Caco-2 (cell line): ENCODE measurements at regions not wholly inside any gene's neighbourhood (a gene's known extent, or its start where the extent isn't known, plus 50 kb on each side); places are given as distances from the start of the nearest gene placed in this dataset.
"Not testable (repeated sequence)": the region's sequence is repeated elsewhere in the genome, so short reads cannot be mapped to it uniquely, and the experiment has no call there.

Experiments used
- BruUV-seq: library from RNA; stranded (reverse); fragments of 400-500 nt; replicated peaks from 2 replicates; lab custom pipeline; 2021; lab: Mats Ljungman, UMichigan
- CTCF ChIA-PET: fragments of 300-600 bp; sonication (Branson Sonifier 250); formaldehyde crosslinking; loops from one replicate; lab custom pipeline; 2022; ENCODE audit warnings: antibody characterized with exemption; lab: Charles Lee
- POLR2A ChIA-PET: fragments of 300-600 bp; sonication (Branson Sonifier 250); formaldehyde crosslinking; loops from one replicate; lab custom pipeline; 2022; ENCODE audit warnings: antibody characterized with exemption; lab: Charles Lee
- DNase-seq, 2 experiments: peaks; one replicate each; pipeline versions ENCODE4 v3.0.0 to v3.0.0-alpha.2; 2020 to 2022
- H3K27me3 ChIP-seq: replicated peaks from 2 replicates; pipeline ENCODE4 v1.6.0; 2011; ENCODE audit warnings: low read length; ENCODE audit not compliant: control insufficient read depth, insufficient read depth
- H3K36me3 ChIP-seq: 2 replicates; pipeline ENCODE4 v1.5.1; 2011; ENCODE audit warnings: low read length; ENCODE audit not compliant: control insufficient read depth, insufficient read depth
- H3K4me1 ChIP-seq: fragments of 250-450 bp; sonication (Bioruptor Pico); 2 replicates; pipeline ENCODE4 v1.5.1; 2020; ENCODE audit warnings: mild to moderate bottlenecking
- H3K4me3 ChIP-seq: 2 replicates; pipeline ENCODE4 v1.5.1; 2011; ENCODE audit warnings: low read depth, mild to moderate bottlenecking, control low read depth, low read length
- H3K9me3 ChIP-seq: fragments of 250-450 bp; sonication (Bioruptor Pico); 2 replicates; pipeline ENCODE4 v1.5.1; 2020; ENCODE audit warnings: mild to moderate bottlenecking, moderate library complexity
- H3K27ac Mint-ChIP-seq: one replicate; pipeline ENCODE4 v1.8.0; 2022; ENCODE audit warnings: mixed read lengths; ENCODE audit not compliant: unreplicated experiment
- H3K27me3 Mint-ChIP-seq: one replicate; pipeline ENCODE4 v1.8.0; 2022; ENCODE audit warnings: mixed read lengths; ENCODE audit not compliant: insufficient read depth, unreplicated experiment
- H3K36me3 Mint-ChIP-seq: one replicate; pipeline ENCODE4 v1.8.0; 2022; ENCODE audit warnings: mild to moderate bottlenecking, mixed read lengths; ENCODE audit not compliant: insufficient read depth, unreplicated experiment
- H3K4me1 Mint-ChIP-seq: one replicate; pipeline ENCODE4 v1.8.0; 2022; ENCODE audit warnings: low read depth, mixed read lengths; ENCODE audit not compliant: unreplicated experiment
- H3K4me3 Mint-ChIP-seq: one replicate; pipeline ENCODE4 v1.8.0; 2022; ENCODE audit warnings: mild to moderate bottlenecking, moderate library complexity, mixed read lengths; ENCODE audit not compliant: unreplicated experiment
- H3K9me3 Mint-ChIP-seq: one replicate; pipeline ENCODE4 v1.8.0; 2022; ENCODE audit warnings: mixed read lengths; ENCODE audit not compliant: unreplicated experiment
- intact Hi-C: fragments of 100-400 bp; cut with micrococcal nuclease; formaldehyde crosslinking; loops from one replicate; pipeline ENCODE4 v1.10.0; 2022; ENCODE audit not compliant: unreplicated experiment
- TF ChIP-seq, protein P1 (sequence below), 2 experiments: fragments of 200-600 bp in 1 of 2; IDR thresholded peaks; 1 replicate in 1 of 2; 2 replicates in 1 of 2; pipeline versions ENCODE4 v1.5.1 to v1.8.0; 2011 to 2022; ENCODE audit warnings: antibody characterized with exemption in 1 of 2, control low read depth in 1 of 2, inconsistent platforms in 1 of 2, low read depth in 1 of 2, low read length in 1 of 2, mild to moderate bottlenecking in 1 of 2, moderate library complexity in 1 of 2; ENCODE audit not compliant: insufficient read depth in 1 of 2, severe bottlenecking in 1 of 2, unreplicated experiment in 1 of 2

DNA sequence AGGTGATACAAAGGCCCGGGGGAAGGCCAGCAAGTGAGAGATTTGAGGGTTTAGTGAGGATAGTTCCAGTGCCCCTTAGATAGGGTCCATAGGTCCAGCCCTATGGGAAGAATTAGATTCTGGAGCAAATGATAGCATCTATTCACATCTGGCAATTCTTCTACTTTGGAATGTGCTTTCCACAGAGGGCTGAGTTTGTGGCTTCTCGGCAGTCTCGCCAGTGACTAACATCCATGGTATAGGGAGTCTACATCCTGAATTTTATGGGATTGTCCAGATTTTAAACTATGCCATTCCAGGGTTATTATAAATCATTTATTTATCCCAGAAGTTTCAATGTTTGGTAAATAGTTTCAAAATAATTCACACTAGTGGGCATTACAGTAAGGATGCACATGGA, 207.3 kb upstream of the ADO start:
- H3K27ac Mint-ChIP-seq, result no peak overlapping the region
- ChIA-PET CTCF (interaction anchor here (1.1 kb wide), 1 partner anchor 487 kb away, joined by 3 read pairs; no protein-coding TSS in a partner anchor), POLR2A (no interaction called here)
- Histone ChIP-seq H3K27me3 (no peaks in the 10 kb centered on the region), H3K9me3 (no peaks in the 10 kb centered on the region), H3K36me3 (no peaks in the 10 kb centered on the region), H3K4me1 (no peaks in the 10 kb centered on the region), H3K4me3 (no peak overlapping the region)
- TF ChIP-seq, protein P1, sequence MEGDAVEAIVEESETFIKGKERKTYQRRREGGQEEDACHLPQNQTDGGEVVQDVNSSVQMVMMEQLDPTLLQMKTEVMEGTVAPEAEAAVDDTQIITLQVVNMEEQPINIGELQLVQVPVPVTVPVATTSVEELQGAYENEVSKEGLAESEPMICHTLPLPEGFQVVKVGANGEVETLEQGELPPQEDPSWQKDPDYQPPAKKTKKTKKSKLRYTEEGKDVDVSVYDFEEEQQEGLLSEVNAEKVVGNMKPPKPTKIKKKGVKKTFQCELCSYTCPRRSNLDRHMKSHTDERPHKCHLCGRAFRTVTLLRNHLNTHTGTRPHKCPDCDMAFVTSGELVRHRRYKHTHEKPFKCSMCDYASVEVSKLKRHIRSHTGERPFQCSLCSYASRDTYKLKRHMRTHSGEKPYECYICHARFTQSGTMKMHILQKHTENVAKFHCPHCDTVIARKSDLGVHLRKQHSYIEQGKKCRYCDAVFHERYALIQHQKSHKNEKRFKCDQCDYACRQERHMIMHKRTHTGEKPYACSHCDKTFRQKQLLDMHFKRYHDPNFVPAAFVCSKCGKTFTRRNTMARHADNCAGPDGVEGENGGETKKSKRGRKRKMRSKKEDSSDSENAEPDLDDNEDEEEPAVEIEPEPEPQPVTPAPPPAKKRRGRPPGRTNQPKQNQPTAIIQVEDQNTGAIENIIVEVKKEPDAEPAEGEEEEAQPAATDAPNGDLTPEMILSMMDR (IDR thresholded peaks at IDR 0.05; ENCODE audit: insufficient read depth in 1 of 2, low read depth in 1 of 2, low read length in 1 of 2, severe bottlenecking in 1 of 2, unreplicated experiment in 1 of 2), result no peak
- H3K9me3 Mint-ChIP-seq, result no peaks in the 10 kb centered on the region
- H3K4me1 Mint-ChIP-seq, result no peaks in the 10 kb centered on the region
- H3K4me3 Mint-ChIP-seq, result no peak overlapping the region
- no peak for DNase-seq
- BruUV-seq, result no TSS peak
- intact Hi-C loops, result no loop called here
- H3K27me3 Mint-ChIP-seq, result peaks cover 6% of the 10 kb centered on the region
- no peaks in the 10 kb centered on the region for H3K36me3 Mint-ChIP-seq

DNA sequence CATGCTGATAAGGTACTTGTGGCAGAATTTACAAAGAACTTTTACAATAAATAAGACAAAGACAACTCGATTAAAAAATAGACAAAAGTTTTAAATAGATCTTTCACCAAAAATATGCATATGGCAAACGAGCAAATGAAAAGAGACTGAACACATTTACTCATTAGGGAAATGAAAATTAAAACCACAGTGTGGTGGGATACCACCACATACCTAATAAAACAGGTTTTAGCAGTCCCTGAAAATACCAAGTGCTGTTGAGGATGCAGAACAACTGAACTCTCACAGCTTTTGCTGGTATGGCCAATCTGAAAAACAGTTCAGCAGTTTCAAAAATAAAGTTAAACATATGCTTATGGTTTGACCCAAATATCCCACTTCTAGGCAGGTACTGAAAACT, 205.4 kb upstream of the ADO start:
- no peaks in the 10 kb centered on the region for H3K9me3 ChIP-seq
- TF ChIP-seq, protein P1 (IDR thresholded peaks at IDR 0.05; ENCODE audit: insufficient read depth in 1 of 2, low read depth in 1 of 2, low read length in 1 of 2, severe bottlenecking in 1 of 2, unreplicated experiment in 1 of 2), result no peak
- no peak for DNase-seq
- no peaks in the 10 kb centered on the region for H3K9me3 Mint-ChIP-seq
- H3K36me3 Mint-ChIP-seq, result no peaks in the 10 kb centered on the region
- no peaks in the 10 kb centered on the region for H3K4me1 Mint-ChIP-seq
- peaks cover 3% of the 10 kb centered on the region for H3K27me3 Mint-ChIP-seq
- no TSS peak for BruUV-seq
- no peaks in the 10 kb centered on the region for H3K36me3 ChIP-seq
- no peak overlapping the region for H3K4me3 ChIP-seq
- ChIA-PET POLR2A (no interaction called here), CTCF (no interaction called here)
- H3K27ac Mint-ChIP-seq, result no peak overlapping the region
- no peaks in the 10 kb centered on the region for H3K27me3 ChIP-seq
- no peaks in the 10 kb centered on the region for H3K4me1 ChIP-seq
- no peak overlapping the region for H3K4me3 Mint-ChIP-seq
- intact Hi-C loops, result no loop called here

DNA sequence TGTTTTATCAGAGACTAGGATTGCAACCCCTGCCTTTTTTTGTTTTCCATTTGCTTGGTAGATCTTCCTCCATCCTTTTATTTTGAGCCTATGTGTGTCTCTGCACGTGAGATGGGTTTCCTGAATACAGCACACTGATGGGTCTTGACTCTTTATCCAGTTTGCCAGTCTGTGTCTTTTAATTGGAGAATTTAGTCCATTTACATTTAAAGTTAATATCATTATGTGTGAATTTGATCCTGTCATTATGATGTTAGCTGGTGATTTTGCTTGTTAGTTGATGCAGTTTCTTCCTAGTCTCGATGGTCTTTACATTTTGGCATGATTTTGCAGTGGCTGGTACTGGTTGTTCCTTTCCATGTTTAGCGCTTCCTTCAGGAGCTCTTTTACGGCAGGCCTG, 198.0 kb upstream of the ADO start:
- CTCF ChIA-PET, result not testable (repeated sequence)

More for the DNA sequence above, 198.0 kb upstream of the ADO start:
- H3K4me1 Mint-ChIP-seq, H3K4me3 ChIP-seq, H3K4me1 ChIP-seq, H3K27me3 ChIP-seq, H3K36me3 ChIP-seq, H3K9me3 ChIP-seq, intact Hi-C loops, H3K36me3 Mint-ChIP-seq, H3K27me3 Mint-ChIP-seq, H3K4me3 Mint-ChIP-seq, POLR2A ChIA-PET, DNase-seq, H3K27ac Mint-ChIP-seq, BruUV-seq, H3K9me3 Mint-ChIP-seq: not testable (repeated sequence)
